HL-60 (cell line): ENCODE measurements at regions not wholly inside any gene's neighbourhood (a gene's known extent, or its start where the extent isn't known, plus 50 kb on each side); places are given as distances from the start of the nearest gene placed in this dataset.

Experiments
- GABPA ChIP-seq: IDR thresholded peaks from 2 replicates; pipeline ENCODE4 v1.6.1; 2012; ENCODE audit warnings: low read depth
- POLR2AphosphoS5 ChIP-seq: IDR thresholded peaks from 2 replicates; pipeline ENCODE4 v1.6.1; 2012; ENCODE audit warnings: low read depth
- REST ChIP-seq: IDR thresholded peaks from 2 replicates; pipeline ENCODE4 v1.6.1; 2012; ENCODE audit warnings: low read depth; ENCODE audit not compliant: insufficient replicate concordance
- SPI1 ChIP-seq: IDR thresholded peaks from 2 replicates; pipeline ENCODE4 v1.6.1; 2012; ENCODE audit warnings: low read depth, mild to moderate bottlenecking, borderline replicate concordance
- TF ChIP-seq, protein P1 (sequence below): IDR thresholded peaks from one replicate; pipeline ENCODE4 v1.5.1; 2011; ENCODE audit warnings: low read length, control low read depth, inconsistent platforms; ENCODE audit not compliant: insufficient read depth

GRCh38 chr12:46442239-46442638, 69.7 kb upstream of the SLC38A2 start:
- TF ChIP-seq, protein P1, sequence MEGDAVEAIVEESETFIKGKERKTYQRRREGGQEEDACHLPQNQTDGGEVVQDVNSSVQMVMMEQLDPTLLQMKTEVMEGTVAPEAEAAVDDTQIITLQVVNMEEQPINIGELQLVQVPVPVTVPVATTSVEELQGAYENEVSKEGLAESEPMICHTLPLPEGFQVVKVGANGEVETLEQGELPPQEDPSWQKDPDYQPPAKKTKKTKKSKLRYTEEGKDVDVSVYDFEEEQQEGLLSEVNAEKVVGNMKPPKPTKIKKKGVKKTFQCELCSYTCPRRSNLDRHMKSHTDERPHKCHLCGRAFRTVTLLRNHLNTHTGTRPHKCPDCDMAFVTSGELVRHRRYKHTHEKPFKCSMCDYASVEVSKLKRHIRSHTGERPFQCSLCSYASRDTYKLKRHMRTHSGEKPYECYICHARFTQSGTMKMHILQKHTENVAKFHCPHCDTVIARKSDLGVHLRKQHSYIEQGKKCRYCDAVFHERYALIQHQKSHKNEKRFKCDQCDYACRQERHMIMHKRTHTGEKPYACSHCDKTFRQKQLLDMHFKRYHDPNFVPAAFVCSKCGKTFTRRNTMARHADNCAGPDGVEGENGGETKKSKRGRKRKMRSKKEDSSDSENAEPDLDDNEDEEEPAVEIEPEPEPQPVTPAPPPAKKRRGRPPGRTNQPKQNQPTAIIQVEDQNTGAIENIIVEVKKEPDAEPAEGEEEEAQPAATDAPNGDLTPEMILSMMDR: no peak
- TF ChIP-seq POLR2AphosphoS5 (no peak), SPI1 (no peak), GABPA (no peak), REST (no peak)
